NCI-H1436 treated with DMSO at 0.1 percent for 48 hours (cell line): ENCODE measurements at regions not wholly inside any gene's neighbourhood (a gene's known extent, or its start where the extent isn't known, plus 50 kb on each side); places are given as distances from the start of the nearest gene placed in this dataset.

Experiments used
- DNase-seq: peaks from one replicate; lab custom pipeline; 2025; lab: John Stamatoyannopoulos, UW

- DNase-seq = no peak
Measured at GRCh38 chr9:14395317-14396082, 81.6 kb upstream of the NFIB start.

DNA sequence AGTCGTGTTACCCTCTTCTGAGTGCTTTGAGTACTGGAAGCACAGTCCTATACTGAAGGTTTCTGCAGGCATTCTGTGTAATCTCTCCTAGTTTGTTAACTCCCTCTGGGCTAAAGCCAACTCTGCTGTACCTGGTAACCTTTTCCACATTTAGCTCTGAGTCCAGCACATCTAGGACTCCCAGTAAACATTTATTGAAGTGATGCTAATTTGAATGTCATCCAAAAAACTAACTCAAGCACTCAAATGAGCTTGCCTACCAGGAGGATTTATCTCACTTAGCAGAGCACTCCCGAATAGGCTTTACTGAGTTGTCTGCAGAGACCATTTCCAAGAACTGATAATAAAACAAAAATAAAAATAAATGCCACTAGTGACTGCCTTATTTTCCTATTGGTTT is 79.5 kb upstream of the NFIB start:
- DNase-seq = no peak

DNA sequence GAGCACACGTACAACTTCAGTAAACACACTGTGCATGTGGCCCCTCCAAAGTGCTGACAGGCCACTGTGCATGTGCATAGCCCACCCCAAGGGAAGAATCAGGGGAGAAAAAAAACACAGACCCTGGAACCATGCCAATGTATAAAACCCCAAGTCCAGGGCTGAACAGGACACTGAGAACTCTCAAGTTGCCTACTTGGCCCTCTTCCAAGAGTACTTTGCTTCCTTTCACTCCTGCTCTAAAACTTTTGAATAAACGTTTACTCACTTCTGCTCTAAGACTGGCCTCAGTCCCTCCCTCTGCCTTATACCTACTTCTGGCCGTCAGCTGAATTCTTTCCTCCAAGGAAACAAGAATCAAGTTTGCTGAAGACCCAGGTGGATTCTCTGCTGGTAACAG is 77.7 kb upstream of the NFIB start:
- no peak for DNase-seq

- no peak for DNase-seq
Measured at GRCh38 chr9:14389657-14390056, 75.7 kb upstream of the NFIB start.

DNA sequence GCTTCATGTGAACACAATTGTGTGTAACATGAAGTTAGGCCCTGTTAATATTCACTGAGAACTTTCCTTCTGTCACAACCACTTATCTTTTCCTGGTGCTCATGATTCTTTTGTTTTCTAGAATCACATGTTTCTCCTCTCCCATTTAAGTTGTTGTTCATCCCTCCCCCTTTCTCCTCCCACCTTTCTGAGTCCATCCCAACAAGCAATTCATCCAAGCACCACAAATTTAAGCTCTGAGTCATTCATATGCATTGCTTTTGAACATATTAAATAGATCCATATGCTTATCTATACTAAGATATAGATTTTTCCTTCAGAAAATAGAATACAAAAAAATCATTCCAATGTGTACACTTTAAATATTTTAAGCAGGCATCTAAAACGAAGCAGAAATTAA is 75.2 kb upstream of the NFIB start:
- DNase-seq = no peak

DNA sequence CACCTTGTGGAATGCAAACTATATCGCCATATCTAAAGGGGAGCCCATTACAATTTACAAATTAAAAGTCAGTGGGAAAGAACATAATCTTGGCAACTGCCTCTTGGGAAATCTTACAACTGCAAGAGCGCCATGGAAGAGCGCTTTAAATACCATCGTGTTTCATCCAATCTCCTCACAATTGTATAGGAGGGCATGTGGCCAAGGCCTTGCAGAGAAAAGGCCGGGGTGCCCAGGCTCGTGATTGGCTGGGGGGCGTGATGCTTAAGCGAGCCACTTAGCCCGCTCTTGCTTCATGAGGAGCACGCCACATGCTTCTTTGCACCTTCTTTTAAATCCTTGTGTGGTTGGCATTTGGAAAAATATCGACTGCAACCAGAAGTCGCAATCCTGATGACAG is 69.8 kb upstream of the NFIB start:
- DNase-seq = no peak

GRCh38 chr9:14383294-14383693 is 69.4 kb upstream of the NFIB start:
- DNase-seq = no peak

DNA sequence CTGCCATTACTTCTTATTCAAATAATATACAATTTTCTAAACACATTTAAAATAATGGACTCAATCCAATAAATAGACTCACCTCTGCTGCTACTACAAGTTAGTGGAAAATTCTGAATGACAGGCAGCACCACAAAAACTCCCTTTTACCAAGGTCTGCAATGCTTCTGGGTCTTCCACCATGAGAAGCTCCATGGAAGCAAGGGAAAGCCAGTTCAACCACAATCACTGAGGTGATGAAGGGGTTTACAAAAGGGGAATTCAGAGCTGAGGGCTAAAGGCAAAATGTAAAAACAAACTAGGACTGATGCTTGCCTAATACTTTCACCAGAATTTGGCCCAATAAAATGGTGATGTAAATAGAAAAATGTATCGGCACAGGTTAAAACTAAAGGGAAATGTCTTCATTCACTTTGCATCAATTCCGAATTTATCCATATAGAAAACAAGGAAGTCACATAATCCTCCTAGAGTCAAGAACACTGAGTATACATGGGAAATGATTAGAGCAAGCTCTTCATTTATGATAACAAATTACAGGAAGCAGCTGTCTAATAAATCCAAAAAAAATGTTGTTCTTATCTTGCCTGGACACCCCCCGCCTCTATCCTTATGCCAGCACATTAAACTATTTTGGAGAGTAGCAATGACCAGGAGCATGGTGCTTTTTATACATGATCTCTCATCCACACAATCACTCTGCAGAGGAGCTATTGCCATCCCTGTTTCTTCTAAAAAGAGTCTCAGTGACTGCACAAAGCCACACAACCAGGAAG is 66.3 kb upstream of the NFIB start:
- DNase-seq = no peak

GRCh38 chr9:14379280-14379679 is 65.3 kb upstream of the NFIB start:
- DNase-seq = no peak

- DNase-seq = no peak
Measured at GRCh38 chr9:14373706-14374105, 59.8 kb upstream of the NFIB start.

DNA sequence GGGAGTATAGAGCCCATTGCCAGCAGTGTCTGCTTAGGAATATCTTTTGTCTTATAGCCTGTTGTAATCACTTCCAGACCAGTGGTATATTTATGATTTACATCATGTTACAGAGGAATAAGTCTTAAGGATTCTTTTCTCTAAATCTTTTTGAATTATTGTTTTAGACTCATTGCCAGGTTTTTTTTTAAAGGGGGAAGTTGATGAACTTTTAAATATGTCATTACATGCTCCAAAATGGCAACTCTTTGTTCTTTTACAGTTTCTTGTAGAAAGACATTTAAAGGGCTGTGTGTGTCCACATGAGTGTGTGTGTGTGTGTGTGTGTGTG is 59.4 kb upstream of the NFIB start:
- no peak for DNase-seq

DNA sequence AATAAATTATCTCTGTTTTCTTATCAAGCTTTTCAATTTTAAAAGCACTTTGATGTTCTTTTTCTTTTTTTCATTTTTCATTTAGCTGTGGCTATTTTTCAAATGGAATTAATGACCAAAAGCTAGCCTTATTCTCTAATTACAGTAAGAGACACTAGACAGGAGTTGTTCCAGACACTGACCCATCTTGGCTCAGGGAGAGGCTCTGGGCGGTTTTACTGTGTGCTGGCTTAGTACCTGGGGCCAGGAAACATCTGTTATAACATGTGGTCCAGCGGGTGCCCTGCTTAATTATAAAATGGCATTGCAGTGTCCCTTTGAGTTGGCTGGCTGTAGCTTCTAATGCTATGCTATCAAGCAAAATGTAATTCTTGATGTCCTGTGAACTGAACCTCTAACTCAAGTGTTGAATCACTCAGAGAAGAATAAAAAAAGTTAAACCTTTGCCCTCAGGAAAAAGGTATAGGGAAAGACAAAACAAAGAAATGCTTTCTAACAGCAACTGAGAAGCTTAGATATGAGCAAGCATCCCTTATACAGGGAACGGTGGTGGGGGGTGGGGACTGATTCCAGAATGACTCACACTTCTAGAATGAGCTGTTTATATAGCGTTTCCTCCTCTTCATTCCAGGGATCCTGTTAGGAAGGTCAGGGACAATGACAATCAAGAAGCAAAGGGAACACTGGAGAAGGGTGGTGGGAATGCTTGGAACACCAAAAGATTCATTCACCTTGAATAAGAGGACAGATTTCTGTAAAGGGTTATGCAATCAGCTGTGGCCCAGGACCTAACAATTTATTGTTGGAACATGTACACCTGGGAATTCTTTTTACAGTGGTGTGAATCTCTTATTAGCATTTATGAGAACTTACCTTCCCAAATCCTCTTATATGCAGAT is 58.7 kb upstream of the NFIB start:
- DNase-seq = no peak

GRCh38 chr9:14369011-14369410 is 55.1 kb upstream of the NFIB start:
- no peak for DNase-seq

GRCh38 chr9:14366076-14366475 is 52.1 kb upstream of the NFIB start:
- no peak for DNase-seq

DNA sequence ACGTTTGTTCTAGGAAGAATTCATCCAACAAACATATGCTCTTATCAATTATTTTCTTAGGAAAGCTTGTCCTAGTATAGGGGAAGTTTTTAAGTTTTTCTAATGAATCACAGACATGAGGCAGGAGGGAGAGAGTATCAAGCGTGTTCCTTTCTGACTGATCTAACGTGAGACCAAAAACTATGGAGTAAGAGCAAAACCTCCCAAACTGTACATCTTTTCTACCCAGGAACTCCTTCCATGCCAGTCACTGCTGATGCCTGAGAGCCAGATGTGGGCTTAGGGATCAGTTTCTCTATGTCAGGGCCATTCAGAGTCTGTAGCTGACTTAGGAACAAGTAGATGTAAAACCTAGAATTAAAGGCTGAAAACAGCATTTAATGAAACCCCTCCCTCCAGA is 51.7 kb upstream of the NFIB start:
- no peak for DNase-seq
